Fibroblast of skin of right quadriceps (primary cell): ENCODE measurements at regions not wholly inside any gene's neighbourhood (a gene's known extent, or its start where the extent isn't known, plus 50 kb on each side); places are given as distances from the start of the nearest gene placed in this dataset.
"Not testable (repeated sequence)": the region's sequence is repeated elsewhere in the genome, so short reads cannot be mapped to it uniquely, and the experiment has no call there.

Source experiments
- DNase-seq: peaks from one replicate; pipeline ENCODE4 v3.0.0-alpha.2; 2013

GRCh38 chr4:100630341-100630740 lies 112.5 kb upstream of the EMCN start:
- no peak for DNase-seq

GRCh38 chr4:100609810-100610209 lies 92.0 kb upstream of the EMCN start:
- no peak for DNase-seq

GRCh38 chr4:100608651-100609050 lies 90.8 kb upstream of the EMCN start:
- DNase-seq = not testable (repeated sequence)

- DNase-seq = no peak
Observed at GRCh38 chr4:100605144-100605543, 87.3 kb upstream of the EMCN start.

- no peak for DNase-seq
Observed at GRCh38 chr4:100593935-100594334, 76.1 kb upstream of the EMCN start.

- DNase-seq = no peak
Observed at GRCh38 chr4:100591161-100591876, 73.5 kb upstream of the EMCN start.

GRCh38 chr4:100590325-100590724 lies 72.5 kb upstream of the EMCN start:
- DNase-seq = no peak

- no peak for DNase-seq
Observed at GRCh38 chr4:100588076-100588475, 70.3 kb upstream of the EMCN start.

GRCh38 chr4:100582146-100582545 lies 64.3 kb upstream of the EMCN start:
- no peak for DNase-seq

- DNase-seq = no peak
Observed at GRCh38 chr4:100581337-100581736, 63.5 kb upstream of the EMCN start.

- DNase-seq = no peak
Observed at GRCh38 chr4:100576570-100576969, 58.7 kb upstream of the EMCN start.

- no peak for DNase-seq
Observed at GRCh38 chr4:100574607-100575006, 56.8 kb upstream of the EMCN start.

- no peak for DNase-seq
Observed at GRCh38 chr4:100569196-100569595, 51.4 kb upstream of the EMCN start.
